GM12865 (cell line): ENCODE measurements at regions not wholly inside any gene's neighbourhood (a gene's known extent, or its start where the extent isn't known, plus 50 kb on each side); places are given as distances from the start of the nearest gene placed in this dataset.
A peak's percentile ranks its signal among the peaks of the same experiment; 100 is the strongest.

Experiments used
- DNase-seq: peaks from one replicate; pipeline ENCODE4 v3.0.0; 2010; ENCODE audit warnings: low read depth
- H3K4me3 ChIP-seq: 2 replicates; pipeline ENCODE4 v1.5.1; 2011; ENCODE audit warnings: mild to moderate bottlenecking, low read depth, low read length, control low read depth
- TF ChIP-seq, protein P1 (sequence below): IDR thresholded peaks from 2 replicates; pipeline ENCODE4 v1.5.1; 2011; ENCODE audit warnings: low read length, control low read depth, low read depth, inconsistent platforms; ENCODE audit not compliant: insufficient read depth; ENCODE audit errors: missing control alignments

DNA sequence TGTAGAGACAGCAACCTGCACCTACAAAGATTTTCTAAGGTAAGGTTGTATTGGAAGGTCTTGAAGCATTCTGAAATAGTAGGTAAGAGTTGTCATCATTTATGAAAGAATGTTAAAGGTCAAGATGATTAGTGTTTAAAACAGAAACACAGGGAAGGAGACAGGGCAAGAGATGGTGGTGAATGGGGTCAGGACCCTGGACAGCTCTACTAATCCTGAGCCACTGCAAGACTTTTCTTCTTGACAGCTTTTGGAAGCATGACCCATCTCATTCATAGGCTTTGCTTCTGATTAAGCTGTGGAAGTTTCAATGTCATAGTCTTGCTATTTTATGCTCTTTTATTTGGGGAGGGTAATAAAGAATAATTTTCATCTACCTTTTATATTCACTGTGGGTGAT is 75.5 kb upstream of the CAND1 start:
- peak; percentile 49 for DNase-seq
- H3K4me3 ChIP-seq: no peak overlapping the region
- TF ChIP-seq, protein P1, sequence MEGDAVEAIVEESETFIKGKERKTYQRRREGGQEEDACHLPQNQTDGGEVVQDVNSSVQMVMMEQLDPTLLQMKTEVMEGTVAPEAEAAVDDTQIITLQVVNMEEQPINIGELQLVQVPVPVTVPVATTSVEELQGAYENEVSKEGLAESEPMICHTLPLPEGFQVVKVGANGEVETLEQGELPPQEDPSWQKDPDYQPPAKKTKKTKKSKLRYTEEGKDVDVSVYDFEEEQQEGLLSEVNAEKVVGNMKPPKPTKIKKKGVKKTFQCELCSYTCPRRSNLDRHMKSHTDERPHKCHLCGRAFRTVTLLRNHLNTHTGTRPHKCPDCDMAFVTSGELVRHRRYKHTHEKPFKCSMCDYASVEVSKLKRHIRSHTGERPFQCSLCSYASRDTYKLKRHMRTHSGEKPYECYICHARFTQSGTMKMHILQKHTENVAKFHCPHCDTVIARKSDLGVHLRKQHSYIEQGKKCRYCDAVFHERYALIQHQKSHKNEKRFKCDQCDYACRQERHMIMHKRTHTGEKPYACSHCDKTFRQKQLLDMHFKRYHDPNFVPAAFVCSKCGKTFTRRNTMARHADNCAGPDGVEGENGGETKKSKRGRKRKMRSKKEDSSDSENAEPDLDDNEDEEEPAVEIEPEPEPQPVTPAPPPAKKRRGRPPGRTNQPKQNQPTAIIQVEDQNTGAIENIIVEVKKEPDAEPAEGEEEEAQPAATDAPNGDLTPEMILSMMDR: no peak

DNA sequence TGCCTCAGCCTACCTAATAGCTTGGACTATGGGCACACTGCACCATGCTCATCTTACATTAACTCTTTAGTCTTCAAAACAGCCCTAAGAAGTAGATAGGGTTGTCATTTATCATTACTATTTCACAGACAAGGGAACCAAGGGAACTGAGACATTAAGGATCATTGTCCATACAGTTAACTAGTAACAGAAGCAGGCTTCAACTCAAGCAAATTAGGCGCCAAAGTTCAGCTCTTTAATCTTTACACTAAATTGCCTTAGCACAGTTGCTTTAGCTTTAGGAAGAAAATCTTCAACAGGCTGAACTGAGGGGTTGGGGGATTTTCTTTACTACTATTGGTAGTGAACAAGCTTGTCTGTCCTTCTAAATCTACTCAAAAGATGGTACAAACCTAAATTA is 68.8 kb upstream of the CAND1 start:
- H3K4me3 ChIP-seq: no peak overlapping the region
- no peak for DNase-seq
- TF ChIP-seq, protein P1: no peak

DNA sequence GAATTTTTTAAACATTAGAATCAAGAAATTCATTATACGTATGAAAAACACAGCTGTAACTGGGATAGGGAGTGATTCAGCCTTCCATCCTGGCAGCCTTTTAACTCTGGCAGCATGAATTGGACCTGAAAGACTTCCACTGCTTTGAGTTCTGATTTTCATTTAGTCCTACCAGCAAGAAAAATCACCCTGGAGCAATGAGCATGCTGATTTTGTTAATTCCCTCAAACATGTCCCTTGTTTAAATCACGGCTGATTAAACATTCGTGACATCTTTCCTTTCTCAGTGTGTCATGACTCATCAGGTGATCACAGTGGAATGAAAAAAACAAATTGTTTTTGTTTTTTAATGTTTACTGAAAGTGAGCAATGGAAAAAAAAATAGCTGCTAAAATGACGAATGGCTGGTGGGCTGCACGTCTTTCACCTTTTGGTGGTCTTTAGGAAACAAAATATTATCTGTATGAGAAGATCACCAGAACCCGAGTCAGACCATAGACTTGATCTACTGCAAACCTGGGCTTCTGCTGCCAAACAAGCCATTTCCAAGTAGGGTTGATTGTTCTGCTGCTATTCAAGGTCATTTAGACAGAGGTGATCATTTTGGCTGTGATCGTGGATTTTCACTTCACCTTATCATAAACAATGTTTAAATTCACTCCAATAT is 67.0 kb upstream of the CAND1 start:
- no peak for DNase-seq
- TF ChIP-seq, protein P1: no peak

DNA sequence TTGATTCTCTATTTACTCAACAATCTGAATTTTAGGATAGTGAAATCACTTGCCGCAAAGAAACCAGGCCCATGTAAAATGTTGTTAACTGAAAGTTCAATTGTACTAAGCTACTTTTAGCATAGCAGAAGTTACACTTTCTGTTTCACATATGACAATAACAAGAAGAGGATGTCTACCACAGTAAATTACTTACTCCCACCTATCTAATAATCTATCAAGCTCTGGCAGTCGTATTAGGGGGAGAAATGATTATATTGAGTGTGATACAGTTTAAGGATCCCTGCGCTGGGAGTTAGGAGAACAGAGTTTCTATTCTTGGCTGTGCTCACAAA is 66.5 kb upstream of the CAND1 start:
- TF ChIP-seq, protein P1: no peak
- DNase-seq: peak; percentile 52
- H3K4me3 ChIP-seq: no peak overlapping the region

More for the DNA sequence above, 67.0 kb upstream of the CAND1 start:
- no peak overlapping the region for H3K4me3 ChIP-seq

DNA sequence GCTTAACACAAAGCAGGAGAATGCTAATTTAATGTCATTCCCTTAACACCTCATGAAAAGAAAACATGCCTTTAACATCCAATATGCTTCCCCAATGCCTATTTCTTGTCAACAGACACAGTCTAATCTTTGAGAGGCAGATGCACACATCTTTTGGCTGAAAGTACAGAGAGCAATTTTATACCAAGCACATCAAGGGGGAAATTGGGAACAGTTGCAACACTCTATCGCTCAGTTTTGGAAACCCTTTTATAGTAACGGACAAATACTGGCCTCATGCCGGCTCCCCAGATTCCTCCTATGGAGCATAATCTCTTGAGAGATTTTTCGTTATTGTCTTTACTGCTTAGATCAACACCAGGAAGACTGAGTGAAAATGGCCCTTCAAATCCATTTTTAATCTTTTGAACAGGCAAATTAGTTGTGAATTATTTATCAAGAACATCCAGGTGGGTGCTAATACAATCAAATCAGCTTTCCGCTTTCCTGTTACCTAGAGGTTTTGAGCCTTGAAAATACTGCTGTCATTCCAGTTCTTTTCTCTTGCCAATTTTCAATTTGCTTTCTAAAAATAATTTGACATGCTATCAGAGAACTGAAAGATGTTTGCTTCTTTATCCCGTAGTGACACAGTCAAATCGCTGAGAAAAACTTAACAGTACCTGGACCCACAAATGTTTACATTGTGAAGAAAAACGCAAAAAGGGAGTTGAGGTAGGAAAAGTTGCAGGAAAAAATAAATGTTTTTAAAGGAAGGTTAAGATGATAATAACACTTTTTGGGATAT is 60.7 kb upstream of the CAND1 start:
- TF ChIP-seq, protein P1: no peak
- H3K4me3 ChIP-seq: no peak overlapping the region
- DNase-seq: no peak

DNA sequence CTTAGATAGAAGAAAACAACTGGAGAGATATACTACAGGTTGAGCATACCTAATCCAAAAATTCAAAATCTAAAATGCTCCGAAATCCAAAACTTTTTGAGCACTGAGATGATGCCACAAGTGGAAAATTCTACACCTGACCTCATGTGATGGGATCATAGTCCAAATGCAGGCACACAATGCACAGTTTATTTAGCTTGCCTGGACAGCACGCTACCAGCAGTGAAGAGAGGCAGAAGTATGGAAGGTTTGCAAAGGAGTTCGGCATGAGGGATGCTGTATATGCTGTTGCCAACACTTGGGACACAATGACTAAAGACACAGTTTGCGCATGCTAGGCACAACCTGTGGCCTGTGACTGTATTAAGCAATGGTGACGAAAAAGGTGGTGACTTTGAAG is 58.1 kb upstream of the CAND1 start:
- TF ChIP-seq, protein P1: no peak
- no peak overlapping the region for H3K4me3 ChIP-seq
- DNase-seq: no peak
